ENCODE measurements at regions not wholly inside any gene's neighbourhood (a gene's known extent, or its start where the extent isn't known, plus 50 kb on each side); places are given as distances from the start of the nearest gene placed in this dataset.

GRCh38 chr5:71904852-71905251 is 185.8 kb downstream of the CARTPT start:
- TF ChIP-seq GATA2 (IDR thresholded peaks at IDR 0.05; ENCODE audit: low read depth, low read length) (no peak), GATA3 (IDR thresholded peaks at IDR 0.05; ENCODE audit: low read depth, low read length) (no peak)

All from SH-SY5Y (cell line).